SJSA1 (cell line): ENCODE measurements at regions not wholly inside any gene's neighbourhood (a gene's known extent, or its start where the extent isn't known, plus 50 kb on each side); places are given as distances from the start of the nearest gene placed in this dataset.
"Not testable (repeated sequence)": the region's sequence is repeated elsewhere in the genome, so short reads cannot be mapped to it uniquely, and the experiment has no call there.

Experiments used
- DNase-seq, 2 experiments: peaks; one replicate each; pipeline ENCODE4 v3.0.0-alpha.2; 2015 to 2020; ENCODE audit warnings: low spot score in 2 of 2, low read depth in 1 of 2
- H3K27ac ChIP-seq: fragments of 250-450 bp; sonication (Bioruptor Pico); 2 replicates; pipeline ENCODE4 v1.5.1; 2020; ENCODE audit warnings: mild to moderate bottlenecking, moderate library complexity
- H3K27me3 ChIP-seq: fragments of 250-450 bp; sonication (Bioruptor Pico); replicated peaks from 2 replicates; pipeline ENCODE4 v1.5.1; 2020; ENCODE audit warnings: mild to moderate bottlenecking, moderate library complexity
- H3K36me3 ChIP-seq: fragments of 250-450 bp; sonication (Bioruptor Pico); 2 replicates; pipeline ENCODE4 v1.5.1; 2020; ENCODE audit warnings: mild to moderate bottlenecking
- H3K4me1 ChIP-seq: fragments of 250-450 bp; sonication (Bioruptor Pico); replicated peaks from 2 replicates; pipeline ENCODE4 v1.6.1; 2021; ENCODE audit warnings: mild to moderate bottlenecking
- H3K4me3 ChIP-seq: fragments of 250-450 bp; sonication (Bioruptor Pico); 2 replicates; pipeline ENCODE4 v1.5.1; 2020; ENCODE audit warnings: mild to moderate bottlenecking
- H3K9me3 ChIP-seq: fragments of 250-450 bp; sonication (Bioruptor Pico); replicated peaks from 2 replicates; pipeline ENCODE4 v1.5.1; 2020; ENCODE audit warnings: mild to moderate bottlenecking

GRCh38 chr5:63456279-63456678 lies 506.0 kb downstream of the HTR1A start:
- no peak for DNase-seq
- Histone ChIP-seq H3K36me3 (no peaks in the 10 kb centered on the region), H3K27me3 (no peaks in the 10 kb centered on the region), H3K4me3 (no peak overlapping the region), H3K9me3 (0 out of 2 replicates have a peak, but pooled peaks cover 3% of the 10 kb centered on the region), H3K4me1 (no peaks in the 10 kb centered on the region), H3K27ac (no peak overlapping the region)

- no peak overlapping the region for H3K4me3 ChIP-seq
Observed at GRCh38 chr5:63451188-63451587, 511.1 kb downstream of the HTR1A start.

GRCh38 chr5:63439537-63439936 lies 522.7 kb downstream of the HTR1A start:
- no peaks in the 10 kb centered on the region for H3K9me3 ChIP-seq
- H3K4me1 ChIP-seq, result no peaks in the 10 kb centered on the region
- no peaks in the 10 kb centered on the region for H3K36me3 ChIP-seq
- H3K4me3 ChIP-seq, result no peak overlapping the region
- no peak overlapping the region for H3K27ac ChIP-seq
- DNase-seq, result no peak
- no peaks in the 10 kb centered on the region for H3K27me3 ChIP-seq

More at GRCh38 chr5:63451188-63451587, 511.1 kb downstream of the HTR1A start:
- Histone ChIP-seq H3K27me3 (no peaks in the 10 kb centered on the region), H3K9me3 (no peaks in the 10 kb centered on the region), H3K27ac (no peak overlapping the region), H3K4me1 (no peaks in the 10 kb centered on the region), H3K36me3 (no peaks in the 10 kb centered on the region)
- no peak for DNase-seq

GRCh38 chr5:63409737-63410136 lies 552.5 kb downstream of the HTR1A start:
- no peak overlapping the region for H3K4me3 ChIP-seq
- no peaks in the 10 kb centered on the region for H3K4me1 ChIP-seq
- DNase-seq, result no peak
- H3K36me3 ChIP-seq, result no peaks in the 10 kb centered on the region
- H3K27ac ChIP-seq, result no peak overlapping the region
- no peaks in the 10 kb centered on the region for H3K27me3 ChIP-seq
- H3K9me3 ChIP-seq, result no peaks in the 10 kb centered on the region

- no peak for DNase-seq
- no peaks in the 10 kb centered on the region for H3K4me1 ChIP-seq
- no peak overlapping the region for H3K4me3 ChIP-seq
- no peaks in the 10 kb centered on the region for H3K9me3 ChIP-seq
- no peak overlapping the region for H3K27ac ChIP-seq
- no peaks in the 10 kb centered on the region for H3K27me3 ChIP-seq
- no peaks in the 10 kb centered on the region for H3K36me3 ChIP-seq
Observed at GRCh38 chr5:63408984-63409383, 553.3 kb downstream of the HTR1A start.

- DNase-seq, result peak; percentile 21 to 49
- Histone ChIP-seq H3K4me3 (no peak overlapping the region), H3K9me3 (no peaks in the 10 kb centered on the region), H3K4me1 (no peaks in the 10 kb centered on the region), H3K36me3 (no peaks in the 10 kb centered on the region), H3K27ac (no peak overlapping the region), H3K27me3 (no peaks in the 10 kb centered on the region)
Observed at GRCh38 chr5:63401436-63402046, 560.7 kb downstream of the HTR1A start.

GRCh38 chr5:63400079-63400478 lies 562.2 kb downstream of the HTR1A start:
- Histone ChIP-seq H3K36me3 (no peaks in the 10 kb centered on the region), H3K27ac (no peak overlapping the region), H3K4me1 (no peaks in the 10 kb centered on the region), H3K27me3 (no peaks in the 10 kb centered on the region), H3K4me3 (no peak overlapping the region), H3K9me3 (no peaks in the 10 kb centered on the region)
- no peak for DNase-seq

- Histone ChIP-seq H3K27me3 (no peaks in the 10 kb centered on the region), H3K9me3 (no peaks in the 10 kb centered on the region), H3K27ac (no peak overlapping the region), H3K4me1 (no peaks in the 10 kb centered on the region), H3K36me3 (no peaks in the 10 kb centered on the region), H3K4me3 (no peak overlapping the region)
- no peak for DNase-seq
Observed at GRCh38 chr5:63398346-63398745, 563.9 kb downstream of the HTR1A start.

- H3K36me3 ChIP-seq, H3K9me3 ChIP-seq, H3K27me3 ChIP-seq, H3K4me3 ChIP-seq, DNase-seq, H3K27ac ChIP-seq, H3K4me1 ChIP-seq: not testable (repeated sequence)
Observed at GRCh38 chr5:63388188-63388587, 574.1 kb downstream of the HTR1A start.

GRCh38 chr5:63375851-63376250 lies 586.4 kb downstream of the HTR1A start:
- no peak for DNase-seq
- Histone ChIP-seq H3K36me3 (no peaks in the 10 kb centered on the region), H3K4me1 (no peaks in the 10 kb centered on the region), H3K27ac (no peak overlapping the region), H3K9me3 (no peaks in the 10 kb centered on the region), H3K4me3 (no peak overlapping the region), H3K27me3 (no peaks in the 10 kb centered on the region)

- Histone ChIP-seq H3K4me1 (no peaks in the 10 kb centered on the region), H3K27ac (no peak overlapping the region), H3K4me3 (no peak overlapping the region), H3K9me3 (no peaks in the 10 kb centered on the region), H3K27me3 (no peaks in the 10 kb centered on the region), H3K36me3 (no peaks in the 10 kb centered on the region)
- DNase-seq, result no peak
Observed at GRCh38 chr5:63374085-63374484, 588.2 kb downstream of the HTR1A start.

- Histone ChIP-seq H3K4me1 (no peaks in the 10 kb centered on the region), H3K27ac (no peak overlapping the region), H3K27me3 (no peaks in the 10 kb centered on the region), H3K36me3 (no peaks in the 10 kb centered on the region), H3K4me3 (no peak overlapping the region), H3K9me3 (no peaks in the 10 kb centered on the region)
- no peak for DNase-seq
Observed at GRCh38 chr5:63351164-63351563, 611.1 kb downstream of the HTR1A start.

- H3K9me3 ChIP-seq, result no peaks in the 10 kb centered on the region
- no peak overlapping the region for H3K27ac ChIP-seq
- H3K4me1 ChIP-seq, result no peaks in the 10 kb centered on the region
- DNase-seq, result no peak
- H3K36me3 ChIP-seq, result no peaks in the 10 kb centered on the region
- no peak overlapping the region for H3K4me3 ChIP-seq
- H3K27me3 ChIP-seq, result no peaks in the 10 kb centered on the region
Observed at GRCh38 chr5:63346451-63346850, 615.8 kb downstream of the HTR1A start.

- H3K27ac ChIP-seq, result no peak overlapping the region
- DNase-seq, result no peak
- no peaks in the 10 kb centered on the region for H3K36me3 ChIP-seq
- no peaks in the 10 kb centered on the region for H3K27me3 ChIP-seq
- no peaks in the 10 kb centered on the region for H3K9me3 ChIP-seq
- H3K4me1 ChIP-seq, result no peaks in the 10 kb centered on the region
- no peak overlapping the region for H3K4me3 ChIP-seq
Observed at GRCh38 chr5:63341442-63341841, 620.8 kb downstream of the HTR1A start.

GRCh38 chr5:63323926-63324325 lies 638.3 kb downstream of the HTR1A start:
- no peaks in the 10 kb centered on the region for H3K36me3 ChIP-seq
- H3K4me3 ChIP-seq, result no peak overlapping the region
- no peaks in the 10 kb centered on the region for H3K27me3 ChIP-seq
- H3K27ac ChIP-seq, result no peak overlapping the region
- H3K9me3 ChIP-seq, result no peaks in the 10 kb centered on the region
- no peak for DNase-seq
- no peaks in the 10 kb centered on the region for H3K4me1 ChIP-seq
